KMS-11 (cell line): ENCODE measurements at regions not wholly inside any gene's neighbourhood (a gene's known extent, or its start where the extent isn't known, plus 50 kb on each side); places are given as distances from the start of the nearest gene placed in this dataset.

Source experiments
- H2AFZ ChIP-seq: fragments of 200-600 bp; sonication (generic); 2 replicates; pipeline ENCODE4 v1.6.1; 2016; ENCODE audit warnings: antibody characterized with exemption, mixed run types, low read depth
- H3K27ac ChIP-seq: fragments of 200-600 bp; sonication (generic); 2 replicates; pipeline ENCODE4 v1.6.1; 2016; ENCODE audit warnings: mild to moderate bottlenecking, mixed run types
- H3K27me3 ChIP-seq: fragments of 200-600 bp; sonication (generic); 2 replicates; pipeline ENCODE4 v1.6.1; 2017; ENCODE audit warnings: mild to moderate bottlenecking, low read depth, mixed run types, moderate library complexity; ENCODE audit not compliant: insufficient read depth
- H3K36me3 ChIP-seq: fragments of 200-600 bp; sonication (generic); 2 replicates; pipeline ENCODE4 v1.6.1; 2017; ENCODE audit warnings: mild to moderate bottlenecking, mixed run types; ENCODE audit not compliant: insufficient read depth
- H3K4me1 ChIP-seq: fragments of 200-600 bp; sonication (generic); 2 replicates; pipeline ENCODE4 v1.6.1; 2016; ENCODE audit warnings: mild to moderate bottlenecking, low read depth, mixed run types; ENCODE audit not compliant: poor library complexity, severe bottlenecking
- H3K4me2 ChIP-seq: fragments of 200-600 bp; sonication (generic); 2 replicates; pipeline ENCODE4 v1.7.0; 2016; ENCODE audit warnings: mild to moderate bottlenecking, mixed run types
- H3K4me3 ChIP-seq: fragments of 200-600 bp; sonication (generic); IDR thresholded peaks from 2 replicates; pipeline ENCODE4 v1.6.1; 2017; ENCODE audit warnings: low read depth, low read length, mixed read lengths; ENCODE audit not compliant: insufficient read depth
- H3K79me2 ChIP-seq: fragments of 200-600 bp; sonication (generic); 2 replicates; pipeline ENCODE4 v1.6.1; 2016; ENCODE audit warnings: low read depth, mixed run types; ENCODE audit not compliant: insufficient read depth
- H3K9ac ChIP-seq: fragments of 200-600 bp; sonication (generic); 2 replicates; pipeline ENCODE4 v1.6.1; 2016; ENCODE audit warnings: mild to moderate bottlenecking, mixed run types
- H4K20me1 ChIP-seq: fragments of 200-600 bp; sonication (generic); 2 replicates; pipeline ENCODE4 v1.6.1; 2016; ENCODE audit warnings: mild to moderate bottlenecking, mixed run types; ENCODE audit not compliant: insufficient read depth
- CTCF ChIP-seq: fragments of 200-600 bp; sonication (generic); conservative IDR thresholded peaks from 2 replicates; pipeline ENCODE4 v1.6.1; 2017; ENCODE audit warnings: low read depth, mild to moderate bottlenecking, antibody characterized with exemption, low read length, moderate library complexity, mixed read lengths

DNA sequence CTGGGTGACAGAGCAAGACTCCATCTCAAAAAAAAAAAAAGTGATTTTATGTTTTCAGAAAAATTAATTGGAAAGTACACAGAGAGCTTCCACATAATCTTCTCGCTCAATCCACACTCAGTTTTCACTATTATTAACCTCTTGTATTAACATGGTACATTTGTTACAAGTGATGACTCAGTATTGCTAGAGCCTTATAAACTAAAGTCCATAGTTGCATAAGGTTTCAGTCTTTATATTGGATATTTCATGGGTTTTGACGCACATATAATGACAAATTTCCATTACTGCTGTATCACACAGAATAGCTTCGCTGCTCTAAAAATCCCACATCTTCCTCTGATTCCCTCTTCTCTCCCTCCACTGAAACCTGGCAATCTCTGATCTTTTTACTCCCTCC lies 603.5 kb downstream of the XIRP2 start:
- H3K4me1 ChIP-seq = no peaks in the 10 kb centered on the region

GRCh38 chr2:167490455-167490854 lies 602.2 kb downstream of the XIRP2 start:
- Histone ChIP-seq H4K20me1 (no peaks in the 10 kb centered on the region), H3K4me2 (no peak overlapping the region), H3K4me1 (no peaks in the 10 kb centered on the region), H3K27me3 (no peaks in the 10 kb centered on the region), H3K79me2 (no peaks in the 10 kb centered on the region), H3K27ac (no peak overlapping the region), H3K9ac (no peak overlapping the region), H3K4me3 (no peak overlapping the region), H2AFZ (no peak overlapping the region), H3K36me3 (no peaks in the 10 kb centered on the region)
- no peak for TF ChIP-seq CTCF

More for the DNA sequence above, 603.5 kb downstream of the XIRP2 start:
- Histone ChIP-seq H3K4me2 (no peak overlapping the region), H3K79me2 (no peaks in the 10 kb centered on the region), H4K20me1 (no peaks in the 10 kb centered on the region), H2AFZ (no peak overlapping the region), H3K9ac (no peak overlapping the region), H3K36me3 (no peaks in the 10 kb centered on the region), H3K27ac (no peak overlapping the region), H3K27me3 (no peaks in the 10 kb centered on the region), H3K4me3 (no peak overlapping the region)
- TF ChIP-seq CTCF = no peak

- H3K27ac ChIP-seq = no peak overlapping the region
These were observed 601.0 kb downstream of the XIRP2 start for GRCh38 chr2:167489325-167489724.

DNA sequence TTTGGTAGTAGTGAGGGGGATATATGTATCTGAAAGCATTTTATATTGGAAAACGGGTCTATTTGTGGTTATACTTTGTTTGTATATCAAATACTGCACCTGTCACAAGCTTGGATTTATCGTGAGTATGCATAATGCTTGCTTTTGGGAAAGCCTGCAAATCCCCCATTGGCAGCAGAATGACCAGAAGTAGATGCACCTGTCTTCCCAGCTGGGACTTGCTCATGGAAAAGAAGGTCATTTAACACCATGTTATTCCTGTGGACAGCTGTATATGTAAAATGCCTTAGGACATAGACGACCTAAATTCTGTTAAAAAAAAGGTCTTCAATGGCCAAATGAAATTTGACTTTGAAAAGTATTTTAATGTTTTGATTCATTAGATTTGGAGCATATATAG lies 599.4 kb downstream of the XIRP2 start:
- no peak overlapping the region for H3K9ac ChIP-seq
- no peak overlapping the region for H3K4me2 ChIP-seq
- H4K20me1 ChIP-seq = no peaks in the 10 kb centered on the region
- H3K4me1 ChIP-seq = no peaks in the 10 kb centered on the region
- TF ChIP-seq CTCF = no peak
- no peak overlapping the region for H3K27ac ChIP-seq
- H2AFZ ChIP-seq = no peak overlapping the region
- H3K27me3 ChIP-seq = no peaks in the 10 kb centered on the region
- no peaks in the 10 kb centered on the region for H3K79me2 ChIP-seq
- H3K4me3 ChIP-seq = no peak overlapping the region
- H3K36me3 ChIP-seq = no peaks in the 10 kb centered on the region

More at GRCh38 chr2:167489325-167489724, 601.0 kb downstream of the XIRP2 start:
- no peak overlapping the region for H3K9ac ChIP-seq
- no peaks in the 10 kb centered on the region for H3K4me1 ChIP-seq
- H3K36me3 ChIP-seq = no peaks in the 10 kb centered on the region
- no peak overlapping the region for H3K4me2 ChIP-seq
- no peak for TF ChIP-seq CTCF
- no peaks in the 10 kb centered on the region for H3K27me3 ChIP-seq
- no peak overlapping the region for H3K4me3 ChIP-seq
- no peaks in the 10 kb centered on the region for H4K20me1 ChIP-seq
- no peak overlapping the region for H2AFZ ChIP-seq
- no peaks in the 10 kb centered on the region for H3K79me2 ChIP-seq
